Endodermal cell (in vitro differentiated cells): ENCODE measurements at regions not wholly inside any gene's neighbourhood (a gene's known extent, or its start where the extent isn't known, plus 50 kb on each side); places are given as distances from the start of the nearest gene placed in this dataset.

Experiments used
- DNase-seq: peaks from one replicate; pipeline ENCODE4 v3.0.0-alpha.2; 2017
- H3K27ac ChIP-seq: 2 replicates; pipeline ENCODE4 v1.5.1; 2013; ENCODE audit warnings: mild to moderate bottlenecking, low read depth, low read length, moderate library complexity
- H3K27me3 ChIP-seq: 2 replicates; pipeline ENCODE4 v1.6.1; 2013; ENCODE audit warnings: mild to moderate bottlenecking, low read length, moderate library complexity; ENCODE audit not compliant: insufficient read depth, control insufficient read depth, poor library complexity, severe bottlenecking
- H3K36me3 ChIP-seq: 2 replicates; pipeline ENCODE4 v1.7.0; 2013; ENCODE audit warnings: mild to moderate bottlenecking, low read length, moderate library complexity; ENCODE audit not compliant: control insufficient read depth, insufficient read depth
- H3K4me1 ChIP-seq: one replicate; pipeline ENCODE4 v1.7.0; 2013; ENCODE audit warnings: low read length; ENCODE audit not compliant: control insufficient read depth, insufficient read depth
- H3K4me3 ChIP-seq: 2 replicates; pipeline ENCODE4 v1.5.1; 2013; ENCODE audit warnings: mild to moderate bottlenecking, low read length, moderate library complexity
- H3K9ac ChIP-seq: 2 replicates; pipeline ENCODE4 v1.6.1; 2013; ENCODE audit warnings: mild to moderate bottlenecking, low read length, moderate library complexity; ENCODE audit not compliant: poor library complexity, severe bottlenecking; ENCODE audit errors: extremely low read depth
- H3K9me3 ChIP-seq: 2 replicates; pipeline ENCODE4 v1.6.1; 2013; ENCODE audit warnings: mild to moderate bottlenecking, low read length, moderate library complexity; ENCODE audit not compliant: control insufficient read depth
- H3K27ac Mint-ChIP-seq: 2 replicates; pipeline ENCODE4 v1.8.0; 2020; ENCODE audit warnings: mixed read lengths
- H3K27me3 Mint-ChIP-seq: 2 replicates; pipeline ENCODE4 v1.8.0; 2021; ENCODE audit warnings: mild to moderate bottlenecking, mixed read lengths; ENCODE audit not compliant: insufficient read depth
- H3K36me3 Mint-ChIP-seq: 2 replicates; pipeline ENCODE4 v1.8.0; 2020; ENCODE audit warnings: low read depth, mixed read lengths
- H3K4me1 Mint-ChIP-seq: 2 replicates; pipeline ENCODE4 v1.8.0; 2020; ENCODE audit warnings: mixed read lengths
- H3K4me3 Mint-ChIP-seq: 2 replicates; pipeline ENCODE4 v1.8.0; 2020; ENCODE audit warnings: mild to moderate bottlenecking, moderate library complexity, mixed read lengths
- H3K9me3 Mint-ChIP-seq: 2 replicates; pipeline ENCODE4 v1.8.0; 2020; ENCODE audit warnings: mild to moderate bottlenecking, mixed read lengths
- CTCF ChIP-seq: fragments of 200-600 bp; sonication (generic); conservative IDR thresholded peaks from 2 replicates; pipeline ENCODE4 v1.5.0; 2021; ENCODE audit warnings: antibody characterized with exemption, mild to moderate bottlenecking
- WGBS, 2 experiments: methylation state at CpG; one replicate each; pipeline versions ENCODE4 v1.1.5 to v1.1.7; 2013; ENCODE audit warnings: missing lambda C conversion rate in 2 of 2, mixed read lengths in 1 of 2; ENCODE audit not compliant: insufficient coverage in 1 of 2, insufficient read length in 1 of 2; 5-methylcytosine and 5-hydroxymethylcytosine counted together

GRCh38 chr15:96064351-96064756 is 266.1 kb upstream of the NR2F2 start:
- Mint-ChIP-seq H3K4me1 (peaks cover 8% of the 10 kb centered on the region), H3K27ac (no peak overlapping the region), H3K9me3 (peaks cover 3% of the 10 kb centered on the region), H3K4me3 (no peak overlapping the region), H3K27me3 (peaks cover 45% of the 10 kb centered on the region), H3K36me3 (no peaks in the 10 kb centered on the region)
- TF ChIP-seq CTCF: no peak
- Histone ChIP-seq H3K4me1 (peaks cover 10% of the 10 kb centered on the region), H3K27ac (no peak overlapping the region), H3K9ac (no peak overlapping the region), H3K9me3 (no peaks in the 10 kb centered on the region), H3K4me3 (no peak overlapping the region), H3K27me3 (no peaks in the 10 kb centered on the region), H3K36me3 (no peaks in the 10 kb centered on the region)
- 100% methylated on average over 3 of the region's 3 CpGs; no CpG with 5 or more reads in 1 of the 2 experiments for whole genome bisulfite sequencing, 2 experiments
- DNase-seq: no peak

- Mint-ChIP-seq H3K4me3 (no peak overlapping the region), H3K27ac (no peak overlapping the region)
- H3K4me1 ChIP-seq: peaks cover 11% of the 10 kb centered on the region
Observed at GRCh38 chr15:96066126-96066525, 264.4 kb upstream of the NR2F2 start.

GRCh38 chr15:96066852-96067495 is 263.5 kb upstream of the NR2F2 start:
- Mint-ChIP-seq H3K36me3 (no peaks in the 10 kb centered on the region), H3K27ac (no peak overlapping the region), H3K4me1 (peaks cover 17% of the 10 kb centered on the region), H3K9me3 (peaks cover 3% of the 10 kb centered on the region), H3K27me3 (peaks cover 31% of the 10 kb centered on the region), H3K4me3 (no peak overlapping the region)
- H3K4me1 ChIP-seq: peaks cover 11% of the 10 kb centered on the region
- no peaks in the 10 kb centered on the region for H3K36me3 ChIP-seq
- WGBS, 2 experiments: 91 to 97% methylated on average over 5 to 6 of the region's 8 CpGs
- no peaks in the 10 kb centered on the region for H3K27me3 ChIP-seq
- no peaks in the 10 kb centered on the region for H3K9me3 ChIP-seq
- H3K9ac ChIP-seq: no peak overlapping the region
- no peak overlapping the region for H3K27ac ChIP-seq
- no peak overlapping the region for H3K4me3 ChIP-seq
- no peak for DNase-seq
- no peak for TF ChIP-seq CTCF

More at GRCh38 chr15:96066126-96066525, 264.4 kb upstream of the NR2F2 start:
- peaks cover 17% of the 10 kb centered on the region for H3K4me1 Mint-ChIP-seq
- no peak overlapping the region for H3K4me3 ChIP-seq
- no peak for TF ChIP-seq CTCF
- no peaks in the 10 kb centered on the region for H3K9me3 ChIP-seq
- peaks cover 3% of the 10 kb centered on the region for H3K9me3 Mint-ChIP-seq
- no peaks in the 10 kb centered on the region for H3K36me3 Mint-ChIP-seq
- WGBS, 2 experiments: 94 to 100% methylated on average over 3 to 4 of the region's 4 CpGs
- H3K36me3 ChIP-seq: no peaks in the 10 kb centered on the region
- no peak overlapping the region for H3K27ac ChIP-seq
- no peak overlapping the region for H3K9ac ChIP-seq
- no peak for DNase-seq
- H3K27me3 ChIP-seq: no peaks in the 10 kb centered on the region
- H3K27me3 Mint-ChIP-seq: peaks cover 32% of the 10 kb centered on the region
